GM12891 (cell line): ENCODE measurements at regions not wholly inside any gene's neighbourhood (a gene's known extent, or its start where the extent isn't known, plus 50 kb on each side); places are given as distances from the start of the nearest gene placed in this dataset.
"Not testable (repeated sequence)": the region's sequence is repeated elsewhere in the genome, so short reads cannot be mapped to it uniquely, and the experiment has no call there.

Source experiments
- DNase-seq: peaks from one replicate; pipeline ENCODE4 v3.0.0; 2011; ENCODE audit warnings: low spot score; ENCODE audit not compliant: insufficient read length
- FAIRE-seq: peaks from 2 replicates; lab custom pipeline; 2011; peaks lifted over from hg19 to GRCh38; lab: Jason Lieb, UNC
- PAX5 ChIP-seq: IDR thresholded peaks from 2 replicates; pipeline ENCODE4 v1.6.1; 2011; ENCODE audit warnings: low read length, moderate library complexity, mild to moderate bottlenecking; ENCODE audit not compliant: insufficient read depth, severe bottlenecking
- POLR2A ChIP-seq: IDR thresholded peaks from 2 replicates; pipeline ENCODE4 v1.6.1; 2011; ENCODE audit warnings: low read depth, low read length, control low read depth
- POLR2AphosphoS5 ChIP-seq: IDR thresholded peaks from 2 replicates; pipeline ENCODE4 v1.6.1; 2011; ENCODE audit warnings: low read depth, low read length, control low read depth
- POU2F2 ChIP-seq: IDR thresholded peaks from 2 replicates; pipeline ENCODE4 v1.6.1; 2011; ENCODE audit warnings: low read depth, mild to moderate bottlenecking, control low read depth, low read length, moderate library complexity
- SPI1 ChIP-seq: IDR thresholded peaks from 2 replicates; pipeline ENCODE4 v1.6.1; 2011; ENCODE audit warnings: low read depth, low read length, control low read depth
- TAF1 ChIP-seq: IDR thresholded peaks from 2 replicates; pipeline ENCODE4 v1.6.1; 2011; ENCODE audit warnings: low read depth, low read length, control low read depth

DNA sequence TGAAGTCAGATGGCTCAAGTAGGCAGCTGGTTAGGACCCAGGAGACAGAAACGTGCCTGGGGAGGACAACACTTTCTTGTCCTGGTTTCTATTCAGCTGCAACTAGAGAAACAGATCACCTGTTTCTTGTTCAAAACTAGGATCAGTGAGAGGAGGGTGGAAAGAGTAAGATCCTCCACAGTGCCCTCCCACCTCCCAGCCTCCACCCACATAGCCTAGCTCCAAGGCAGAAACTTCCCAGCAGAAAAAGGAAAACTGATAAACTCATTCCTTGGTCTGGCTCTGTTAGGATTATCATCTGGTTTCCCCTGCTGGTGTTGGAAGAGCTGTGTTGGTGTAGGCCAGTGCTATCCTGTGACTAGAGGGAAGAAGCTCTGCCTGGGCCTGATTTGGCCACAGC, 943.8 kb upstream of the DEFB115 start:
- not testable (repeated sequence) for FAIRE-seq, DNase-seq

- not testable (repeated sequence) for DNase-seq, FAIRE-seq
These were observed 941.4 kb upstream of the DEFB115 start for GRCh38 chr20:30316063-30316462.

GRCh38 chr20:30316532-30317299, 940.7 kb upstream of the DEFB115 start:
- not testable (repeated sequence) for FAIRE-seq

DNA sequence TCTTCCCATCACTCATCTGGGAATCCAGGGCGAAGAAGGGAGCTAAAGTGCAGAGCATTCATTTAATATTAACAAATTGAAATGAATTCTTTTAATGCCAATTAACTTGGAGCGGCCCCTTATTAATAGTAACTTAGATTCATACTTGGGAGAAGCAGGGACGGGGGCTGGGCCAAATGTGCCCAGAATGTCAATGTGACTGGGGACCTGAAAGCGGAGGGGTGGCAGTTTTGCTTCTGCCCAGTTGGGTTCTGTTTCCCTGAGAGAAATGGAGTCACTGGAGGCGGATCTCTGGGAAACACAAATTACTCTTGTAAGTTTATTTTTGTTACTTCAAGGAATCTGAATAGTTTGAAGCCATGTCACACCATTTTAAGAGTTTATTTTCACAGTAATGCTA, 923.7 kb upstream of the DEFB115 start:
- not testable (repeated sequence) for FAIRE-seq, DNase-seq

More at GRCh38 chr20:30316532-30317299, 940.7 kb upstream of the DEFB115 start:
- not testable (repeated sequence) for DNase-seq

DNA sequence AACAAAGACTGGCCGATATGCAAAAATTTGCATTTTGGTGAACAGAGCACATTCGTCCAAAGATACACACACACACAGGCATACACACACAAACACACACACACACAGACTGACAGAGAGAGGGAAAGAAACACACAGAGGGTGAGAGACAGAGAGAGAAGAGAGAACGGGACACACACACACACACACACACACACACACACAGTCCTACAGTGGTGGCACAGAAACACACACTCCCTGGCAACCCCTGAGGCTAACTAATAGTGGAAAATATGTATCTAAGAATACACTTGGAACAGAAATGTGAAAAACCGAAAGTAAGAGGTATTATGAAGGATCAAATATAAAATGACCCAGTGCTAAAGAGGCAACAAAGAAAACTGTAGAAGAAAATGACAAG, 919.9 kb upstream of the DEFB115 start:
- DNase-seq, FAIRE-seq: not testable (repeated sequence)

GRCh38 chr20:30348932-30349331, 908.5 kb upstream of the DEFB115 start:
- not testable (repeated sequence) for DNase-seq, FAIRE-seq

DNA sequence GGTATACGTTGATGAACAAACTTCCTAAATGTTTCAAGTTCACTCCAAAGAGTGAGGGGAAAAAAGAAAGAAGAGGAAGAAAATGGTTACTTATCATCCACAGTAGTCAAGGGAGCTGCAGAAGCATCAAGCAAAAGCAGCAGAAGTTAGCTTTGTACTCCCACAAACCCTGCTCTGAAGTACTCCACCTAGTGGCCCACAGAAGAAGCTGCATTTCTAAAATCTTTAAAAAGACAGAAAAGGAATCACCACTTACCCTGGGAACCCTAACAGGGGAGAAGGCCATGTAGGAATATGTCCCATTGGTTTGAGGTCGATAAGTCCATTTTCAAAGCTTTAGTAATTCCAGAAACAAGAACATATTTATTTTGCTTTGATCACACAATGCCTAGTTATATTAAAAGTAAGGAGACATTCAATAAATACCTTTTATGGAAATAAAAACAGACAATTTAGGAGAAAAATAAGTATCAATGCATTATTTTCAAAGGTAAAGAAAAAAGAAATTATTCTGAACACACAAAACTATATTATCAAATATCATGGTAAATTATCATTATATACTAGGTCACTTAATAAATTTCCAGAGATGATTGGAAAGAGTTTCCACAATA, 900.5 kb upstream of the DEFB115 start:
- FAIRE-seq, result not testable (repeated sequence)

DNA sequence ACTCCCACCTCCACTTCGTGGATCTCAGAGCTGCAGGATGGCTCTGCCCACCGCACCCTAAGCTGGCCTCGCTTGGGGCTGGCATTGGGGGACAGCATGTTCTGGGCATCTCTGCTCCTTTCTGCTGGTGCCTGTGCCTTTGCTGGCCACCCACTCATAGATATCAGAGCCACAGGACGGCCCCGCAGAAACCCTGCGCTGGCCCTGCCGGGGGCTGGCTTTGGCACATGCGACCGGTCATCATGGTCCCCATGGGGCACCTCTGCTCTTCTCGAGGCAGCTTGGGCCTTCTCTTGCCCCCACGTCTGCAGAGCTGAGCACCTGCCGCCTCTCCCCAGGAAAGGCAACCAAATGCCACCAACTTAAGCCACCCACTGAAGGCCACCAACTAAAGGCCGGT, 895.7 kb upstream of the DEFB115 start:
- not testable (repeated sequence) for DNase-seq

More for the DNA sequence above, 900.5 kb upstream of the DEFB115 start:
- not testable (repeated sequence) for DNase-seq

DNA sequence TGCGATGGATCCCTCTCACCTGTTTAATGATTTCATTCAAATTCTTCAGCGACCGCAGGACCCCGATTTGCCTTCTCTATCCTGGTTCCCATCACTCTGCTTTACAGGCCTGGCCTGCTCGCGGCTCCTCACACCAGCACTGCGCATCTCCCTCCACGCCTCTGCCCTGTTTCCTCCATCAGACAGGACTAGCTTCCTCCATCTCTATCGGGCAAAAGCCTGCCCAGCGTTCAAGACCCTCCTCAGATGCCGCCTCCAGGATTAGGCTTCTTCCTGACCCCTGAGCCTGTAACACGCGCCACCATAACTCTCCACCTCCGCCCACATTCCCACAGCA, 881.1 kb upstream of the DEFB115 start:
- not testable (repeated sequence) for FAIRE-seq, DNase-seq

More for the DNA sequence above, 895.7 kb upstream of the DEFB115 start:
- not testable (repeated sequence) for FAIRE-seq

GRCh38 chr20:30376767-30377658, 880.5 kb upstream of the DEFB115 start:
- DNase-seq (peak; percentile 8), FAIRE-seq (no peak)
- TF ChIP-seq TAF1 (no peak), PAX5 (no peak), POLR2A (peak; percentile 44; the same call in 1 of the 2 replicates), POU2F2 (no peak), POLR2AphosphoS5 (peak; percentile 50; the same call in 1 of the 2 replicates), SPI1 (no peak)

DNA sequence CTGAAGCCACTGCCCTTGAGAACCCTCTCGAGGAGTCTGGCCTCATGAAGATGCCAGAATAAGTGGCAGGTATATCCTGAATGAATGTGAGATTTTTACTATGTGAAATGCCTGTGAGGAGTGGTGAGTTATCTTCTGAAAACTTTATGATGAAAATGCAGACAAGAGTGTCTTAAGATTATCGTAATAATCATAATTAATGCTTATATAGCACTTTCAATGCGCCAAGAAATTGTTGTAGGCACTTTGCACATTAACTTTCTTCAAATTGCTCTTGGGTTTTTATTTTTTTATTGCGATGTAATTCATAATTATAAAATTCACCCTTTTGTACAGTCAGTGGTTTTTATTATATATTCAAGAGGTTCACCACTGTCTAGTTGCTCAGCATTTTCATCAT, 879.1 kb upstream of the DEFB115 start:
- not testable (repeated sequence) for DNase-seq, FAIRE-seq

DNA sequence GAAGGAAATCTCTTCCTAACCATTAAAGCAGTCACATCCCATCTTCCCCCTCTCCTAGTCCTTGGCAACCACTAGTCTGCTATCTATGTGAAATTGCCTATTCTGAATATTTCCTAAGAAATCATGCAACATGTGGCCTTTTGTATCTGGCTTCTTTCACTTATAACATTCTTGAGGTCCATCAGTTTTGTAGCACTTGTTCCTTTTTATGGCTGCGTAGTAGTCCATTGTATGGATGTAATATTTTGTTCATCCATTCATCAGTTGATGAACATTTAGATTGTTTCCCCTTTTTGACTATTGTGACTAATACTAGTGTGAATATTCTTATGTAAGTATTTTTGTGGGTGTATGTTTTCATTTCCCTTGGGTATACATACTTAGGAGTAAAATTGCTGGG, 878.7 kb upstream of the DEFB115 start:
- not testable (repeated sequence) for DNase-seq, FAIRE-seq

- not testable (repeated sequence) for FAIRE-seq, DNase-seq
These were observed 872.6 kb upstream of the DEFB115 start for GRCh38 chr20:30384841-30385240.

- FAIRE-seq, DNase-seq: not testable (repeated sequence)
These were observed 871.4 kb upstream of the DEFB115 start for GRCh38 chr20:30386099-30386498.

DNA sequence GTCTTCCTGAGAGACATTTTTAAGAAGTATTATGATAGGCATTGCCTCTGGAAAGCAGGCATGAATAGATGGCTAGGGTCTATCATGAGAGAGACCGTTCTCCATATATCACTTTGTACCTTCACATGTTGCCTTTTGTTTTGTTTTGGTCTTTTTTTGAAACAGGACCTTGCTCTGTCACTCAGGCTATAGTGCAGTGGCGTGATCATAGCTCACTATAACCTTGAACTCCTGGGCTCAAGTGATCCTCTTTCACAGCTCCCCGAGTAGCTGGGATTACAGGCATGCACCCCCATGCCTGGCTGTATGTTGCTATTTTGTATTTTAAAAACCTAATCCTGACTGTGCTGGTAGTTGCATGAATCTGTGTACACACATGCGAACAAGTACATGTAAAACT, 869.6 kb upstream of the DEFB115 start:
- FAIRE-seq, DNase-seq: not testable (repeated sequence)

DNA sequence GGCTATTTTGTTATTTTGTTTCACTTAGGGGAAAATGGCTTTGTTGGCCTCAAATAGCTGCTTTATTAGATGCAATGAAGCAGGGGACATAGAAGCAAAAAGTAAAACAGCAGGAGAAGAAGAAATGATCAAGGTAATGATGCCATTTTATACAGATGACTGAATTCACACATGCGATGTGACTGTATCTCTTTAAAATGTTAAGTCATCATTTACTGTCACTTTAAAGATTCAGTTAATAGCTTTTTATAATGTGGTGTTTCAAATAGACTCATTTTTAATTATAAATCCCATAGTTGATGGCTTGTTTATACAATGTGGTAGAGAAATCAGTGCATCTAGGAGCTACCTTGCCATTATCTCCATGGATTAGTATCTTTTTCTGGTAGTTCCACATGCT, 863.9 kb upstream of the DEFB115 start:
- not testable (repeated sequence) for FAIRE-seq, DNase-seq

GRCh38 chr20:30397111-30397510, 860.4 kb upstream of the DEFB115 start:
- not testable (repeated sequence) for FAIRE-seq, DNase-seq

GRCh38 chr20:30405061-30405460, 852.4 kb upstream of the DEFB115 start:
- not testable (repeated sequence) for DNase-seq, FAIRE-seq
